GM21381 (cell line): ENCODE measurements at regions not wholly inside any gene's neighbourhood (a gene's known extent, or its start where the extent isn't known, plus 50 kb on each side); places are given as distances from the start of the nearest gene placed in this dataset.

Experiments used
- ATAC-seq: cut with Tn5 transposase; IDR thresholded peaks from one replicate; pipeline ENCODE4 v1.9.1; 2021; ENCODE audit warnings: mild to moderate bottlenecking, moderate library complexity; ENCODE audit not compliant: unreplicated experiment

GRCh38 chr1:34328281-34328799 lies 151.6 kb downstream of the C1orf94 start:
- ATAC-seq = no peak

DNA sequence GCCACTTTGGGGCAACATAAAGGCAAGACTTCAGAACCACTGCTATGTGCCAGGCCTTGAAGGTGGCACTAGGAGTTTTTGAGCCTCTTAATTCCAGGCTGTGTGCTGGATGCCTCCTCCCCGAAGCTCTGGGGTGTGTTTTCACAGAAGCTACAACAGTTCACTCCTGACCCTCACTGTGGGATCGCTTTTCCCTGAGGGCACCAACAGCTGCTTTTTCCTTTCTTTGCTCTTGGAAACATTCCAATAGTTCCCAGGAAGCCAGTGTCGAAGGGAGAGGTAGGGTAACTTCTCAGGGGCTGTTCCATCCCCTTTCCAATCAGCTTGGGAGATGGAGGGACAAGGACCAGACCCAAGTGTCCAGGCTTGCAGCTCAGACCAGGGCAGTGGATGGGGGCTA lies 153.4 kb downstream of the C1orf94 start:
- ATAC-seq = no peak

DNA sequence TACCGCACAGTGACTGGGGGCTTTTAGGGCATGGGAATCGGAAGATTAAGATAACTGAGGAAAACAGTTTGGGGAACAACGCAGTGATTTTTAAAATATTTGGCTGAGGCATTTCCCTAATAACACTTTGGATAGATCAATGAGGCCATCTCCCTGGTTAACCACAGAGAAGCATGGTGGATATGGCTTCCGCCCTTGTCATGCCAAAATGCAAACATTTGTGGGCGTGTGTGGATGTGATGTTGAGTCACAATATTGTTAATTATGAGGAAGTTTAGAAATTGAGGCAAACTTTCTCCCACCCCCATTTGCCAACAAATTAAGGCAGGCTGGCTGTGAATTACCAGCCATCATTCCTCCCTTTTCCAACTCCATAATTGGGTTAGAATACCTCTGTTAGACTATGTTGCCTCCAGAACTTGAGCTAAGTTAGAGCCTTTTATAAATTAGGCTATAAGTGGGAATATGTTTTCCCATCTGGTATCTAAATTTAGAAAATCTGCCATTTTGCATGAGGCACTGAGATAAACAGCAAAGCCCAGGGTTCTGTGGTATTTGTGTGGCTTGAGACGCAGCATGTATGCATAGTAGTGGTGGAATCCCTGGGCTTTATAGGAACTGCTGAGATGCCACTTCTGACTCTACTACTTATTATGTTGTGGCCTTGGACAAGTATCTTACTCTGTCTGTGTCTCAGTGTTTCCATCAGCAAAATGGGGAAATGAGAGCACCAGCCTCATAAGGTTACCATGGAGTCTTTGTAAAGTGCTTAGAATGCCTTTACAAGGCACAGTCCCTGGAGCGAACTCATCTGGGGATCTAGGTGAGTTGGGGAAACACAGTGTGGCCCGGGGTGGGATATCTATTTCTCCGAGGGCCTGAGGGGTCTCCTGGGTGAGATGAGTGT lies 154.6 kb downstream of the C1orf94 start:
- no peak for ATAC-seq

DNA sequence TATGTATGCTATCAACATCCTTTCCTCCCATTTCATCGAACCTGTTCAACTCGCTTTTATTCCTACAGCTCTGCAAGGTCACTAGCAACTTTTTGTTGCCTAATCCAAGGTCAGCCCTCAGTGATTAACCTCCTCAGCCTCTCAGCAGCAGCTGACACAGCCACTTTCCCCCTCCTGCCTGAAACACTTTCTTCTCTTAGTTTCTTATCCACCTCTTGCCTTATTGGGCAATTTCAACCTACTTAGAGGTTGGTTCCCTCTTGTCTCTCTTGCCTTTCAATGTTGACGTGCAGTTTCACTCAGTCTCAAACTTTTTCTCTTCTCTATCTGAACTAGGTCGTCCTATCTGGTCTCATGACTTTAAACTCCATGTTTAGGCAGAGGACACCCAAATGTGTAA lies 156.3 kb downstream of the C1orf94 start:
- ATAC-seq = no peak

DNA sequence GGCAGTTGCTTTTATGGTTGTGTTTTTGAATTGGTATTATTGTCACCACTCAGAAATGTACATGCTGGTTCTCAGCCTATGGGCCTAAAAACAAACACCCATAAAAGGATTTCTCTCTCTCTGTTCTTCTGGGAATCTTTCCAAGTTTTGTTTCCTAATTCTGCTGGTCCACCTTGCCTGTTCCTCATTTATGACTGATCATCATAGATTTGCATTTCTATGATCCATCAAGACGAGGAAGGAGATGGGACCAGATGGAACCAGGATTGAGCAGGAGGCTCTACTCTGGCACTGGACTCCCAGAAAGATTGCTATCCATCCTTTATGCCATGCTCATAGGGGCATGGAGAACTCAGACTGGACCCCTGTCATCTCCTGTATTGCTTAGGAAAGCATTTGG lies 162.2 kb downstream of the C1orf94 start:
- ATAC-seq = no peak

DNA sequence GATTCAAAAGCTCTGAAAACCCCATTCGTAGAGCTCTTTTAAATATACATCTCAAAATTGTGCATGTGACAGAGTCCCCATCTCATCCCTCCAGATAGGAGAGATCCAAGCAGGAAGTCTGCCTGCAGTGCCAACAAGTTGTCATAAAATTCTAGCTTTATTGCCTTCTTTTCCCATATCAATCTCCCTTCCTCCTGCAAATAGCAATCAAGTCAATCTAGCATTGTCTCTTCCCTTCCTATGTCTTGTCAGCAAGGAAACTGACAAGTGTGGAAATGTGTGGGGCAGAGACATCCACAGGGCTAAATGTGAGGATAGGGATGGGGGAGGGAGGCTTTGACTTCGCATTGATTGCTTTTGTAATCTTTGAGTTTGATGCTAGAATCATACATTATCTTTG lies 165.2 kb downstream of the C1orf94 start:
- no peak for ATAC-seq

DNA sequence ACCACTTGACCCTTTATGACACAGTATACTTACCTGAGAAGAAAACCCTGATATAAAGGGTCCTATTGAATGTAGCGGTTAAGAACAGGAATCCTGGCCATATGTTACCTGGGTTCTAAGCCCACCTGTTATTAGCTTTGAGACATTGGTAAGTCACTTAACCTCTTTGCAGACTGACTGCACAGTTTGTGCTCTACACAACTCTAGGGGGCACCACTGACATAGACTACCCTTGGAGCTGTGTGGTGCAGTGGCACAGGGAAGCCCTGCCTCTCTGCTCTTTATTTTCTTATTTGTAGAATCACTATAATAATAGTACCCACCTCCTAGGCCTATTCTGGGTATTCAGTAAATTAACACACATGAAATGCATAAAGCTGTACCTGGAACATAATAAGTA lies 165.6 kb downstream of the C1orf94 start:
- ATAC-seq = no peak

DNA sequence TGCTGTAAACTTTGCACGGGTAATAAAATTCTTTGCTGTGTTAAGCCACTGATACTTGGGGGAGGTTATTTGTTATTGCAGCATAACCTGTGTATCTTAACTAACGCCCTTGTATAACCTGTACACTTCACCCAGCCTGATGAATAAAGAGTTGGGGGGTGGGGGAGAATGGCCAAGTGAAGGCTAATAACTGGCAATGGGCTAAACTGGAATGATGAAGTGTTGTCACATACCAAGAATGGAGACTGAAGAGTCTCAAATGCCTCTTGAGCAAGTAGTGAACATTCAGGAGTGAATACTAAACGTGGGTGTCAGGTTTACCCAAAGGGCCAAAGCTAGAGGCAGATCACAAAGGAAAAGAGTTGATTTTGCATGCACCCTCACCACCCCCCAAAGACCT lies 169.4 kb downstream of the C1orf94 start:
- no peak for ATAC-seq

GRCh38 chr1:34353409-34353808 lies 176.7 kb downstream of the C1orf94 start:
- ATAC-seq = no peak

GRCh38 chr1:34354367-34354766 lies 177.7 kb downstream of the C1orf94 start:
- ATAC-seq = no peak

- no peak for ATAC-seq
These were observed 180.1 kb downstream of the C1orf94 start for GRCh38 chr1:34356853-34357252.

DNA sequence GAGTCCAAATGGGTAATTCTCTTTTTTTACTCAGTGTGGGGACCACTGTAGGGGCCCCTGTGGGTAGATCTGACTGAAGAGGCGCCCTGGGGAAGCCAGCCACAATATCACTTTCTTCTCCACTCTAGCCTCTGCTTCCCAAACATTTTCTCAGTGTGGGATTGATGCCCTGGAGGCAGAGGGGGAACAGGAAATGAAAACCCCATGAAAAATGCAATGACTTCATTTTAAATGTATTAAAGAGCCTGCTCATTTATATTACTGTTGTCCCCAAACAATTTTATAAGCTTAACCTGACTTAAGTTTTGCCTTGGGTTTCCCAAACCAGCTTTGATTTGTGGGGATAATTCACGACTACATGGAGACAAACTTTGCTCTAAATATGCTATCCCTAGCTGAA lies 181.9 kb downstream of the C1orf94 start:
- no peak for ATAC-seq

GRCh38 chr1:34359411-34359810 lies 182.7 kb downstream of the C1orf94 start:
- ATAC-seq = no peak

DNA sequence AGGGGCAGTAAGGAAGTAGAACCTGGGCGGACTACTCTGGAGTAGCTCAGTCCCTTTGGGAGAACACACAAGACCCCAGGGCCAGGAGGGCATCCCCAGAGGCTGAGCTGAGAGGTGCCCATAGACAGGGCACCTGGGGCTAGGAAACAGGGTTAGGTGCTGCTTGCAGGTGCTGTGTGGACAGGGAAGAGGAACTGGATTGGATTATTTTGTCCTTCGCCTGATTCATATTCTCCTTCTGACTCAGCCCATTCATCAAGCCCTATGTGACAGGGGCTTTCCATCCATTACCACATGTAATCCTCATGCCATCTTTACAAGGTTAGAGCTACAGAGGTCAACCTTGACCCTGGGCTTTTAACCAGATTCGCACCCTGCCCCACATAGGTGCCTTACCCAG lies 183.9 kb downstream of the C1orf94 start:
- ATAC-seq = no peak

- ATAC-seq = no peak
These were observed 184.4 kb downstream of the C1orf94 start for GRCh38 chr1:34361121-34361520.

- ATAC-seq = no peak
These were observed 185.2 kb downstream of the C1orf94 start for GRCh38 chr1:34361781-34362357.

- no peak for ATAC-seq
These were observed 186.2 kb downstream of the C1orf94 start for GRCh38 chr1:34362949-34363348.

DNA sequence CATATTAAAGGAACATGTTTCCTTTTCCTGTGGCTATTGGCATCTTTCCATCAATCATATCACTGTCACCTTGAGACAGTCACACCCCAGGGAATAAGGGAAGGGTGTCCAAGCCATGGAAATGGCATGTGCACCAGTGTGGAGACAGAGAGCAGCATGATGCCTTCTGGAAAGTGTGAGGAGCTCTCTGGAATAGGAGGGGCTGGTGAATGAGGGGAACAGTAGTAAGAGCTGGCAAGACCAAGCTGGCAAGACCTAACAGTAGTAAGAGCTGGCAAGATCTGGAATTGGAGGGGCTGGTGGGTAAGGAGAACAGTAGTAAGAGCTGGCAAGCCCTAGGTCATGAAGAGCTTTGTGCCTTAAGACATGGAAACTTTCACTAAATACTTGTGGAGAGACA lies 186.7 kb downstream of the C1orf94 start:
- ATAC-seq = no peak

DNA sequence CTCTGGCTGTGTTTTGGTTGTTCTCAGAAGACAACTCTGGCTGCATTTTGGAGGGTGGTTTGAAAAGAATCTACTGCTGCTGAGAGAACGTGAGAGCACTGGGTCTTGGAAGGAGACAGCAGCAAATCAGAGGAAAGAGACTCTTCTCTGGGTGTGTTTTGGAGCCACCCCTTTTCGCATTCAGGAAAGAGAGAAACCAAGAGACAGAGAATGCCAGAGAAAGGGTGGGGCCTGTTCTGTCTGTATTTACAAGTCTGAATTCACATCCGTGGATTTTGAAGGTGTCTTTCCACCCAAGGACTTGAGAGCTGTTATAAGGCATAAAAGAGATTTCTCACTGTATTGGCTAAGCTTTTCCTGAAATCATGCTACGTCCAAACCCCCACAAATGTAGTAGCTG lies 187.2 kb downstream of the C1orf94 start:
- no peak for ATAC-seq

GRCh38 chr1:34364376-34364775 lies 187.7 kb downstream of the C1orf94 start:
- ATAC-seq = no peak

GRCh38 chr1:34365295-34365694 lies 188.6 kb downstream of the C1orf94 start:
- ATAC-seq = no peak

- no peak for ATAC-seq
These were observed 190.3 kb downstream of the C1orf94 start for GRCh38 chr1:34366875-34367624.
